SK-N-MC (cell line): ENCODE measurements at regions not wholly inside any gene's neighbourhood (a gene's known extent, or its start where the extent isn't known, plus 50 kb on each side); places are given as distances from the start of the nearest gene placed in this dataset.

Experiments
- EZH2 ChIP-seq: fragments of 200-600 bp; sonication (generic); IDR thresholded peaks from one replicate; pipeline ENCODE4 v1.6.1; 2017; ENCODE audit warnings: antibody characterized with exemption
- FOXP2 ChIP-seq: optimal IDR thresholded peaks from 2 replicates; pipeline ENCODE3; 2011; ENCODE audit warnings: mild to moderate bottlenecking, moderate library complexity; ENCODE audit not compliant: insufficient read depth; ENCODE audit errors: extremely low read length, control extremely low read depth
- POLR2AphosphoS5 ChIP-seq: IDR thresholded peaks from 2 replicates; pipeline ENCODE4 v1.6.1; 2012; ENCODE audit warnings: mild to moderate bottlenecking, low read depth, low read length, borderline replicate concordance

- TF ChIP-seq POLR2AphosphoS5: no peak
- no peak for TF ChIP-seq EZH2
- no peak for TF ChIP-seq FOXP2
These were observed 174.3 kb downstream of the OXSM start for GRCh38 chr3:25964141-25964540.
